Activated CD4-positive, alpha-beta T cell treated with anti-CD3 and anti-CD28 coated beads, Interleukin-2, amount 10 ng/mL, durations not matched to agents 24 days and 14 days (primary cell): ENCODE measurements at regions not wholly inside any gene's neighbourhood (a gene's known extent, or its start where the extent isn't known, plus 50 kb on each side); places are given as distances from the start of the nearest gene placed in this dataset.

ENCODE experiments used
- DNase-seq: peaks from one replicate; pipeline ENCODE4 v3.0.0; 2022
- H3K27ac Mint-ChIP-seq: one replicate; pipeline ENCODE4 v1.8.0; 2022; ENCODE audit warnings: mild to moderate bottlenecking, mixed read lengths
- H3K27me3 Mint-ChIP-seq: one replicate; pipeline ENCODE4 v1.8.0; 2022; ENCODE audit warnings: mixed read lengths
- H3K36me3 Mint-ChIP-seq: one replicate; pipeline ENCODE4 v1.8.0; 2022; ENCODE audit warnings: low read depth, mild to moderate bottlenecking, mixed read lengths
- H3K4me1 Mint-ChIP-seq: one replicate; pipeline ENCODE4 v1.8.0; 2021; ENCODE audit warnings: mixed read lengths
- H3K4me3 Mint-ChIP-seq: one replicate; pipeline ENCODE4 v1.8.0; 2022; ENCODE audit warnings: mild to moderate bottlenecking, moderate library complexity, mixed read lengths
- H3K9me3 Mint-ChIP-seq: one replicate; pipeline ENCODE4 v1.8.0; 2021; ENCODE audit warnings: mixed read lengths
- intact Hi-C: fragments of 100-400 bp; cut with micrococcal nuclease; formaldehyde crosslinking; loops from one replicate; pipeline ENCODE4 v1.15.1; 2023

GRCh38 chr3:87350367-87351199 is 74.2 kb upstream of the POU1F1 start:
- no peak overlapping the region for H3K27ac Mint-ChIP-seq
- H3K4me3 Mint-ChIP-seq: no peak overlapping the region
- no peaks in the 10 kb centered on the region for H3K36me3 Mint-ChIP-seq
- H3K4me1 Mint-ChIP-seq: no peaks in the 10 kb centered on the region
- DNase-seq: peak; percentile 74
- intact Hi-C loops: loop anchor here (2.0 to 10.0 kb wide), 6 partner anchors 52 to 827 kb away; no protein-coding TSS in a partner anchor
- H3K27me3 Mint-ChIP-seq: peaks cover 11% of the 10 kb centered on the region
- H3K9me3 Mint-ChIP-seq: no peaks in the 10 kb centered on the region

- Mint-ChIP-seq H3K27ac (no peak overlapping the region), H3K9me3 (no peaks in the 10 kb centered on the region), H3K27me3 (peaks cover 9% of the 10 kb centered on the region), H3K36me3 (no peaks in the 10 kb centered on the region), H3K4me3 (no peak overlapping the region), H3K4me1 (no peaks in the 10 kb centered on the region)
- DNase-seq: no peak
- intact Hi-C loops: loop anchor here (2.0 to 10.0 kb wide), 6 partner anchors 51 to 827 kb away; no protein-coding TSS in a partner anchor
Observed at GRCh38 chr3:87349833-87350232, 73.4 kb upstream of the POU1F1 start.

GRCh38 chr3:87336761-87337160 is 60.4 kb upstream of the POU1F1 start:
- Mint-ChIP-seq H3K4me3 (no peak overlapping the region), H3K27ac (no peak overlapping the region), H3K4me1 (peaks cover 16% of the 10 kb centered on the region), H3K9me3 (peaks cover 2% of the 10 kb centered on the region), H3K27me3 (no peaks in the 10 kb centered on the region), H3K36me3 (no peaks in the 10 kb centered on the region)
- intact Hi-C loops: no loop called here
- no peak for DNase-seq

- H3K9me3 Mint-ChIP-seq: no peaks in the 10 kb centered on the region
- H3K27me3 Mint-ChIP-seq: no peaks in the 10 kb centered on the region
- no peak overlapping the region for H3K4me3 Mint-ChIP-seq
- H3K36me3 Mint-ChIP-seq: no peaks in the 10 kb centered on the region
- DNase-seq: no peak
- no peak overlapping the region for H3K27ac Mint-ChIP-seq
- H3K4me1 Mint-ChIP-seq: peaks cover 16% of the 10 kb centered on the region
- intact Hi-C loops: no loop called here
Observed at GRCh38 chr3:87335931-87336330, 59.5 kb upstream of the POU1F1 start.

- intact Hi-C loops: loop anchor here (1.0 to 5.0 kb wide), 4 partner anchors 22 to 106 kb away; partner anchors contain the start of gene CHMP2B
- peak overlapping the region; percentile 90 for H3K27ac Mint-ChIP-seq
- peak; percentile 61 for DNase-seq
Observed at GRCh38 chr3:87333393-87333892, 57.1 kb upstream of the POU1F1 start.

GRCh38 chr3:87332789-87333188 is 56.4 kb upstream of the POU1F1 start:
- H3K36me3 Mint-ChIP-seq: no peaks in the 10 kb centered on the region
- peak overlapping the region; percentile 13 for H3K4me3 Mint-ChIP-seq
- no peak for DNase-seq
- intact Hi-C loops: loop anchor here (1.0 to 5.0 kb wide), 4 partner anchors 21 to 105 kb away; partner anchors contain the start of gene CHMP2B
- peak overlapping the region; percentile 87 for H3K27ac Mint-ChIP-seq
- H3K9me3 Mint-ChIP-seq: no peaks in the 10 kb centered on the region
- peaks cover 16% of the 10 kb centered on the region for H3K4me1 Mint-ChIP-seq
- H3K27me3 Mint-ChIP-seq: no peaks in the 10 kb centered on the region

More at GRCh38 chr3:87333393-87333892, 57.1 kb upstream of the POU1F1 start:
- no peaks in the 10 kb centered on the region for H3K27me3 Mint-ChIP-seq
- peaks cover 16% of the 10 kb centered on the region for H3K4me1 Mint-ChIP-seq
- no peaks in the 10 kb centered on the region for H3K9me3 Mint-ChIP-seq
- H3K4me3 Mint-ChIP-seq: peak overlapping the region; percentile 46
- no peaks in the 10 kb centered on the region for H3K36me3 Mint-ChIP-seq

- Mint-ChIP-seq H3K4me1 (peaks cover 16% of the 10 kb centered on the region), H3K27ac (no peak overlapping the region), H3K27me3 (peaks cover 6% of the 10 kb centered on the region), H3K9me3 (no peaks in the 10 kb centered on the region), H3K4me3 (no peak overlapping the region), H3K36me3 (no peaks in the 10 kb centered on the region)
- intact Hi-C loops: no loop called here
- no peak for DNase-seq
Observed at GRCh38 chr3:87329065-87329464, 52.7 kb upstream of the POU1F1 start.
